ENCODE measurements at regions not wholly inside any gene's neighbourhood (a gene's known extent, or its start where the extent isn't known, plus 50 kb on each side); places are given as distances from the start of the nearest gene placed in this dataset.
A peak's percentile ranks its signal among the peaks of the same experiment; 100 is the strongest.
"Not testable (repeated sequence)": the region's sequence is repeated elsewhere in the genome, so short reads cannot be mapped to it uniquely, and the experiment has no call there.

DNA sequence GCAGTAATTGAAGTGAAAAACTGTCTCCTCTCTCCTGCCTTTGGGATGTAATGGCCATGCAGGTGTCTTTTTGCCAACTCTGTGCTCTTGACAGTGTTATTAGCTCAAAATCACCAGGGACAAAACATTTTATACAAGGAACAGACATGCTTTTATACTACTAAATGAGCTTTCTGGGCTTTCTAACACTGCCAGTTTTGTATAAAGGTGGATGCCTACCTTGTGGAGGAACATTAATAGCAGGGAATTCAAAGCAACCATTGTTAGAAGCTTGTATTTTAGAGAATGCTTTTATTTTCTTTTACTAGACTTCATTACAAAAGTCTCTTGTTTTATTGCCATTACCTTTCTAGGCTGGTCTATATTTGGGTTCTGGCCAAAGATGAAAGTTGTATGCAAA is 54.7 kb upstream of the ARSJ start:
- DNase-seq (ENCODE audit: low spot score), result no peak

DNA sequence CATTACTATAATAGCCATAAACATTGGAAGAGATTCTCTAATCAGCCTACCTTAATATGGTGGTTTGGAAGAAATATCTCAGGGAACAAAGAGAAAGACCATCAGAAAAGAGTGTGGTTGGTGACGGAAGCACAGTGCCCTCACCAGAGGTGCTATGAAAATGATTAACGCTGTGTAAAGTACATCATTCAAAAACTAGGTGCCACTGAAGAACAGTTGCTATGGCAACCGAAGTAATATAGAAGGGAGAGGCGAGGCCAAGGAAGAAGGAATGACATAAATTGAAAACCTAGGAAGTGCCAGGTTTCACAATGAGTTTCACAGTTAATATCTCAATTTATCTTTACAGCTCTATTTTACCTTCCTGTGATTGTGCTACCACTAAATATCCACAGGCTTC is 57.0 kb upstream of the ARSJ start:
- no peak for DNase-seq (ENCODE audit: low spot score)

DNA sequence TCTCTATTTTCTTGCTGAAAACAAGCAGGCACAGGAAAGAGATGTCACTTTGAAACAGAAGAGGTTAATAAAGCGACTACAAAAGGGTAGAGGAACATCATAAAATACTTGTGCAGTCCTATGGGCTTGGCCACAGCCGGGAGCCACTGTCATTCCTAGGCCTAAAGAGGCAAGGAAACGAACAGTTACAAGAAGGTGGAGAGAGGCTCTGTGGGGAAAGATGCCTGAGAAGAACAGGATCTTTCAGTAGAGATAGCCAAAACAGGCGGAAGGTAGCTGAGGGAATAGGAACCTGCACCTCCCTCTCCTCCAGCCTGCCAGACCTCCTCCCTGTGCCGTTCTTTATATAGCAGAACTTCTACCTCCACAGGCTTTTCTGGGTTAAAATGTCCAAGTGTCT is 57.4 kb upstream of the ARSJ start:
- no peak for DNase-seq (ENCODE audit: low spot score)

DNA sequence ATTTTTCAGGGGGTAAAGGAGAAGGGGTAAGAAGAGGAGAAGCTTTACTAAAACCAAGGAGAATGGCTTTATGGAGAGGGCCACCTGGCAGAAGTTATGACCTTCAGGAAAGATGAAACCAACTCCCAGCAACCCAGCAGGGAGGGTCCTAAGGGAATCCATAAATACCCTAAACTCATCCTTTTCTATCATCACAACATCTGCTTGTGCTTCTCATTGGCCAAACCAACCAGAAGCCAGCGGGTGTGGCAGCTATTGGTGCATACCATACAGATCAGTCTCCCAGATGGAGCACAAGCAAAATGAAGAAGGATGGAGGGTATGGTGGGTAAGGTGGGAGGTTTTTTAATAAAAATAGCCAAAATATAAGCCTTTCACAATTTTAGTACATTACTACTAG is 58.5 kb upstream of the ARSJ start:
- DNase-seq (ENCODE audit: low spot score), result no peak

DNA sequence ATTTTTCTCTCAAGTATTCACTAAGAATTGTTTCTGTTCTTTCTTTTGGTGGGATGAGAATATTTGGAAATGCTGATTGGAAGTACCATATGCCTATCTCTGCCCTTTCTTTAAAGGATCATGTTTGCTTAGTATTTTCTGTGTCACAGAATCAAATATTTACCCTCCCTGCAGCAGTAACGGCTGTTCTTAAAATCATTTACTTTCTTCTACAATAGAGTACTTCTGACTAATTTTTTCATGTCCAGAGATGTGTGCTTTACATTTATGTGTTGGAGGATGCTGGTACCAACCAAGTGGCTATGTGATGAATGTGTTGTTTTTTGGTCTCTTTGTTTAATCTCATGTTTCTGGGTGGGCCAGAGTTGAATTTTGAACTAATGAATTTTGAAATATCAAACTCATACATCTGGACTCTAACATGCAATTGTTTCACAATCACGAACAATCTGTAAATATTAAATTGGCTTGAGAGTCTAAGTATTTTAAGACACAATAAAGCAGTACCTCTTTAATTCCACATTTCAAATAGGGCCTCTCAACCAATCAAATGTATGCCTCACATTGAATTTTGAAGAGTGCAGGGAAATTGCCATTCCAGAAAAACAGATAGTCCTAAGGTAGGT is 59.4 kb upstream of the ARSJ start:
- no peak for DNase-seq (ENCODE audit: low spot score)

DNA sequence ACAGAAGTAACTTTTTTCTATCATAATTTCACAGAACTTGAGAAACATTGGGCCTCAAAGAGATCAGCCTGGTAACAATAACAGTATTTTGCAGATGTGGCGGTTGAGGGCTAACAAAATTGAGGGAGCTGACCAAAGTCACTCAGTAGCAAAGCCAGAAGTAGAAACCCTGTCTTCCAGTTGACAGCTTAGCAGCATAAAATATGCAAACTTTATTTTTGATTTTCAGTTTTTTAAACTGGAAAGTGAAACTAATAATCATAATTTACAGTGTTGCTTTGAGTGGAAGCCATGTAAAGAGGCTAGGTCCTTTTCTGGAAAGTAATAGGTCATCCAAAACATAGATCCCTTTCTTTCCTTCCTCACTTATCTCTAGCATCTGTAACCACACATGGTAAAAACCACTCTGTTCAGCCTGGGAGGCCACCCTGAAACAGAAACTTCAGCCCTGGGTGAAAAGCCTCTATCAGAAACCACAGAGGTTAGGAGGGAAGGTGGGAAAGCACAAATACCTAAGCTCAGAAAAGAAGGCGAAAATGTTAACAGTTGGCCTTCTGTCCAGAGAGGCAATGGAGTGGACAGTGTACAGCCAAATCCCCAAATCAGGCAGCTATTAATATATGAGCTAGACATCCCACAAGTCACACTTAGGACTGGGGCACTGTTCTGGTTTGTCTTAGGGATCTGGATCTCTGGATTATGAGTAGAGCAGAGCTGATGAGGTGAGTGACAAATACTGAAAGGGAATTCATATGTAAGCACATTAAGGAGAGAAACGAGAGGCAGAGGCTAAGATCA is 61.1 kb upstream of the ARSJ start:
- DNase-seq (ENCODE audit: low spot score), result peak; percentile 54

DNA sequence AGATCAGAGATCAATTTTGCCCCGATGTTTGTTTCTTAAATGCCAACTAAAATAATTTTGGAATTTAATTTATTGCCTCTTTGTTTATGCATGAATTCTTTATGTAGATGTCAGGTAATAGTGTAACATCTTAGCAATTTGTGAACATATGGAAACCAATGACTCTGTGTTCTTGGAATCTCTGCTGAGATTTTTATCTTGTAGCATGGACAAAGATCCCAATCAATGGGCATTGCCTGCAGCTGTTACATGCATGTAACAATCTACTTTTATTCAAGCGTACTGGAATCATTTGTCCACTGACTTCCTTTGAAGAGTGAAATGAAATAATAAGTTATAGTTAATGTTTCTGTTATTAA is 61.6 kb upstream of the ARSJ start:
- DNase-seq (ENCODE audit: low spot score), result no peak

DNA sequence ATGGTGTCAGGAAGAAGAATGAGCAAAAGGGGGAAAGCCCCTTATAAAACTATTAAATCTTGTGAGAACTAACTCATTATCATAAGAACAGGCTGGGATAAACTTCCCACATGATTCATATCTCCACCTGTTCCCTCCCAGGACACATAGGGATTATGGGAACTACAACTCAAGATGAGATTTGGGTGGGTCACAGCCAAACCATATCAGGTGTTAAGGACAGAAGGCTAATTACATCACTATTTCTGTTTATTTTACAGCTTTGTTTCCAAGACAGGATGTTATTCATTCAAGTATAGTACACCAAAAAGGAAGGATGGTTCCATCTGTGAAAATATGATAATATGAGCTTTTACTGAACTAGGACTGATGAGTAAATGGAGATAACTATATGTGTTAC is 63.7 kb upstream of the ARSJ start:
- DNase-seq (ENCODE audit: low spot score), result no peak

DNA sequence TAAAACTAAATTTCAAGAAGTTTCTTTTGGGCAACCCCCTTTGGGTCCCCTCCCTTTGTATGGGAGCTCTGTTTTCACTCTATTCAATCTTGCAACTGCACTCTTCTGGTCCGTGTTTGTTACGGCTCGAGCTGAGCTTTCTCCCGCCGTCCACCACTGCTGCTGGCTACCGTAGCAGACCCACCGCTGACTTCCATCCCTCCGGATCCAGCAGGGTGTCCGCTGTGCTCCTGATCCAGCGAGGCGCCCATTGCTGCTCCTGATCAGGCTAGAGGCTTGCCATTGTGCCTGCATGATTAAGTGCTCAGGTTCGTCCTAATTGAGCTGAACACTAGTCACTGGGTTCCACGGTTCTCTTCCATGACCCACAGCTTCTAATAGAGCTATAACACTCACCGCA is 64.9 kb upstream of the ARSJ start:
- not testable (repeated sequence) for DNase-seq (ENCODE audit: low spot score)

DNA sequence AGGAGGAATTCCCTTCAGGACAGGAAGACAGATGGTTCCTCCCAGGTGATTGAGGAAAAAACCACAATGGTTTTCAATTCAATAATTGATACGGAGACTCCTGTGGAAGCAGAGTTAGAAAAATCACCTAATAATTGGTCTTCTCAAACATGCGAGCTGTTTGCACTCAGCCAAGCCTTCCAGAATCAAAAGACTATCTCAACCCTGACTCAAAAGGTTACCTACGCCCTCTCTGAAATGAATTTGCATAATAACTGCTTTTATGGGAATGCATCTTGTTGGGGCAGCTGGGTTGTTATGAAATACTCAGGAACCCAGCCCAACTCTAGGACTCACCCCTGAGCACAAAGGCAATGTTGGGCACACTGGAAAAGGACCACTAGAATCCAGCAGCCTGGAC is 66.9 kb upstream of the ARSJ start:
- no peak for DNase-seq (ENCODE audit: low spot score)

DNA sequence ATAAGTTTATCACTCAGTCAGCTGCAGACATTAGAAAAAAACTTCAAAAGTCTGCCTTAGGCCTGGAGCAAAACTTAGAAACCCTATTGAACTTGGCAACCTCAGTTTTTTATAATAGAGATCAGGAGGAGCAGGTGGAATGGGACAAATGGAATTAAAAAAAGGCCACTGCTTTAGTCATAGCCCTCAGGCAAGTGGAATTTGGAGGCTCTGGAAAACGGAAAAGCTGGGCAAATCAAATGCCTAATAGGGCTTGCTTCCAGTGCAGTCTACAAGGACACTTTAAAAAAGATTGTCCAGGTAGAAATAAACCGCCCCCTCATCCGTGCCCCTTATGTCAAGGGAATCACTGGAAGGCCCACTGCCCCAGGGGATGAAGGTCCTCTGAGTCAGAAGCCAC is 68.7 kb upstream of the ARSJ start:
- not testable (repeated sequence) for DNase-seq (ENCODE audit: low spot score)

DNA sequence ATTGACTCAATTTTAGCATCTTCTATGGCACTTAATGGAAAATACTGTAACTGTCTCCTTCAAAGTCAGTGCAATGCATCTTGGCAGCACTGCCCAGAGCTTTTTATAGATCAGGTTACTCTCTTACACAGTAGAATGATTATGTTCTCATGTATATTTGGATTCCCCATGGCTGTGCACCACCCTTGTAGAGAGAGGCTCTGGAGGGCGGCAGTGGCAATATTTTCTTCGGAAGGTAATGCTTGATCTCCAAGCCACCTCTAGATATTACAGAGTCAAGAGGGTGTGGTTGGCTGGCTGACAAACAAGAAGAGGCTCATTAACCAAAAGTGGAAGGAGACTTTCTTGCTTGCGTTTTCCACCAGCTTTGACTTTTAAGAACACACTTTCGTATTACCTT is 72.8 kb upstream of the ARSJ start:
- no peak for DNase-seq (ENCODE audit: low spot score)

DNA sequence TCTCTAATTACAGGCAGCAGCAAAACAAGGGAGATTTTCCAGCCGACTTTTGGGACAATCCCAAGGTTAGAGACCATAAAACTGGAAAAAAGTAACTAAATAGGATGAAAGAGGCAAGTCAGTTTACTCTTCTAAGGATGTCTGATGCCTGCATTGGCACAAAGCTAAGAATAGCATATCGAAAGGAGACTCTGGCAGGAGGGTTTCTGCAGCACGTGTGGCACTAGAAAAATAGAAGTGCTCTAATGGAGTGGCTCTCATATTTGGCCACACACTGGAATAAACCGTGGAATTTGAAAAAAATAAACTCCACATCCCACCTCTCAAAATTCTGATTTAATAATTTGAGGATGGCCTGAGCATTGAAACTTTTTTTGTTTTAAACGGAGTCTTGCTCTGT is 77.2 kb upstream of the ARSJ start:
- no peak for DNase-seq (ENCODE audit: low spot score)

DNA sequence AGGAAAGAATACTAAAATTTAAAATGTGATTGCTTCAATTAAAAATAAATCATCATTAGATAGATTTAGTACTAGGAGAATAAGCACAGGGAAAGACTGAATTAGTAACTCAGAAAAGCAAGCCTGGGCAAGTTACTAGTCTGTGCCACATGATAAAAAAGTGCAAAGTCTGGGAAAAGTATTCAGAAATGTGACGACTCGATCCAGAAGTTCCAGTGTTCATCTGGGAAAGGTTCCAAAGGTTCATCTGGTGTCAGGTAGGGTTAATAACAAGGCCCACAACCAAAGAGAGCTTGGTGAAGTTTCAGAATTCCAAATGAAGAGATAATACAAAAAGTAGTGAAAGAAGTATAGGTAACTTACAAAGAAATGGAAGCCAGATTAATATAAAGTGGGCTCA is 78.3 kb upstream of the ARSJ start:
- no peak for DNase-seq (ENCODE audit: low spot score)

DNA sequence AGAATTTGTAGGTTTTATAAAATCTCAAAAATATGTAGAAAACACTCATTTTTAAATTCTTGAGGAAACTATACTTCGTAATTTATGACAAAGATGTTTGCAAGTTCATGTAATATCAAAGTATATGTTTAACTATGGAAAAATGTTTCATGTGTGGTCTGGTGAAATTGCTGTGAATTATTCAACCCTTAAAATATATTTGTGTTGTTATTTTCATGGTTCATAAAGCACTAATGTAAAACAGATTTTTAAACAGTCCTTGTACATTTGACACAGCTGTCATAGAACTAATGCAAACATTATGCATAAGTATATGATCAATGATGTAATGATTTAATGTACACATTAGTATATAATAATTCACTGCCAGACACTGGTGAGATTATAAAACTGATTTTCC is 83.1 kb upstream of the ARSJ start:
- no peak for DNase-seq (ENCODE audit: low spot score)

DNA sequence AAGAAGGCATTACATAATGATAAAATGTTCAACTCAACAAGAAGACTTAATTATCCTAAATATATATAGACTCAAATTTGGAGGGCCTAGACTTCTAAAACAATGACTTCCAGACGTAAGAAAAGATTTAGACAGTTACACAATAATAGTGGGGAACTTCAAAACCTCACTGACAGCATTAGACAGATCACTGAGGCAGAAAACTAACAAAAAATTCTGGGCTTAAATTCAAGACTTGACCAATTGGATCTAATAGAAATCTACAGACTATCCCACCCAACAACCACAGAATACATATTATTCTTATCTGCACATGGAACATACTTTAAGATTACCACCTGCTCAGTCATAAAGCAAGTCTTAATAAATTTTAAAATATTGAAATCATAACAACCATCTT is 93.3 kb upstream of the ARSJ start:
- no peak for DNase-seq (ENCODE audit: low spot score)

DNA sequence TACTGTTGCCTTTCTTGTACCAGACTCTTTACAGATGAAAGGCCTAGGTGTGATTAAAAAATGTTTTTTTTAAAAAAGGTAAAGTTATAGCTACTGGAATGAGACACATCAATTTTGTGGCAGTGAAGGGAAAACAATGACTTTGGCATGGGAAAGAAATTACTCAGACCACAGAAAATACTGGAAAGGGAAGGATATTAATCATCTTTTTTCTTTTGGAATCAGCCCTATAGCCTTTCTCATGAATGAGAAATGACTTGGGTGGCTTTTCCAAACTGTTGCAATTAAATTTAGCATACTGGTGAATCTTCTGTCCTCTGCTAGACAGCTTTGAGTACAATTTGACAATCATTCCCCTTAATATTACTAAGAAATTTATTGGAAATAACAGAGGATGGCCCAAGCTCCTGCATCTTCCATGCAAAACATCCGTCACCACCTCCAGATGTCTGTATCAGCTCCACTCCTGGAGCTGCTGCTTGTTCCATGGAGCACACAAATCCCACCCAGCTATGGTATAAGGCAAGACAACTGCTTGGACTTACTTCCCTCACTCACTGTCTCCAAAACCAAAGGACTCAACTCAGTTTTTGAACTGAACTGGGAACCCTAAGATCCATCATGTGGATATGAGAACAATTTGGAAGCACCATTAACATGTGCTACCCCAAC is 97.6 kb upstream of the ARSJ start:
- no peak for DNase-seq (ENCODE audit: low spot score)

DNA sequence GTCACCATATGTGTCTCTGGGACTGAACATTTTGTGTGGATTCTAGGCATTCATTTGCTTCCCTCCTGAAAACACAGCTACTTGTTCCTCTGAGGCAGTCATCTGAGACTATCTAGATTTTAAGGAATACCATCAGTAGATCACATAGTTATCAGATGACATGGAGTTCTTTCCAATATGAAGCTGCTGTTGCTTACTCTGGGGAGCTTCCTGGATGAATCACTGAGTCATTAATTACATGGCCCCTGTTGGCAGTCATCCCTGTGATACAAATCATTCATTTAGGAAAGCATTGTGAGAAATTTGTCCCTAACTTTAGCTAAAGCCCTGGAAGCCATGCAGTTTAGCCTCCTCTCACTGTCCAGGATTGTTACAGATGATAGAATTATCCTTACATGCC is 98.2 kb upstream of the ARSJ start:
- DNase-seq (ENCODE audit: low spot score), result no peak

DNA sequence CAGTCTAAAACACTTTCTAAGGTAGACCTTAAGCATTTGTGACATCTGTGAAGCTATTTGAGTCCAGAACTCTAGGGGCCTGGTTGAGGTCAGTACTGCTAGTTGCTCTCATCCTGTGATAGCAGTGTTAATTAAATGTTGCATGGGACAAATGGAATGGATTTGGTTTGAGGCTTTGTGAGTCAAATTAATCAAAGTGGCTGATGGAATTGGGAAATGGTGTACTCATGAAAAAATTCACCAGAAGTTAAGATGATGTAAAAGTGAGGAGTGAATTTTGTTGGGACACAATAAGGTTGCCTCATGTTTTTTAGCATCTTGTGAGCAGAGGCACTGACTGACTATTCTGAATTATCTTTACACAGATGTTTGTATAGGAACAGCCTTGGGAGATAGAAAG is 99.2 kb upstream of the ARSJ start:
- DNase-seq (ENCODE audit: low spot score), result no peak

DNA sequence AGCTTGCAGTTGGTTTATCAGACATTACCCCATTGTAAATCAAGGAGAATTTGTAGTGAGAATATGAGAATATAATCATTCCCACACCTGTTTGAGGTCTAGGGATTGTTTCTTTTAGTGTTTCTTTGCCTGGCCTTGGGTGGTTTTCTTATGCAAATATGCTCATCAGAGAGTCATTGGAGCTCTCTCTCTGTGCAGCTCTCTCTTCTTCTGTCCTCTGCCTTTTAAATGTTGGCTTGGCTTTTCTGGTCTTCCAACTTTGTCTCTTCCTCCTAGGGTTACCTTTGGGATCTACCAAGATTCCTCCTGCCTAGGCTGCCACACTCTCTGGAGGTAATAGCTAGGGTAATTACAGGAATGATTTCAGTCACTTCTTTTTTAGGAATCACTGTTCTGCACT is 102.3 kb upstream of the ARSJ start:
- DNase-seq (ENCODE audit: low spot score), result no peak

DNA sequence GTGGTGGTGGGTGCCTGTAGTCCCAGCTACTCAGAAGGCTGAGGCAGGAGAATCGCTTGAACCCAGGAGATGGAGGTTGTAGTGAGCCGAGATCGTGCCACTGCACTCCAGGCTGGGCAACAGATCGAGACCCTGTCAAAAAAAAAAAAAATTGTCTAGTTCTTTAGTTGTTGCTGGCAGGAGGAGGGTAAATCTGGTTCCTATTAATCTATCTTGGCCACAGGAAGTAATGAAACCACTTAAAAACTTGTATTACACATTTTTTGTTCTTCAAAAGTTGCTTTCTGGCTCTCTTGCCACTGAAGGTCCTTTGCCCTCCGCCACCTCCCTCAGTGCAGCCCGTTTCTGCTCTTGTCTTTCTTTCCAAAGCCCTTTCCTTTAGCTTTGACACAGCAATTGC is 102.9 kb upstream of the ARSJ start:
- DNase-seq (ENCODE audit: low spot score), result no peak

DNA sequence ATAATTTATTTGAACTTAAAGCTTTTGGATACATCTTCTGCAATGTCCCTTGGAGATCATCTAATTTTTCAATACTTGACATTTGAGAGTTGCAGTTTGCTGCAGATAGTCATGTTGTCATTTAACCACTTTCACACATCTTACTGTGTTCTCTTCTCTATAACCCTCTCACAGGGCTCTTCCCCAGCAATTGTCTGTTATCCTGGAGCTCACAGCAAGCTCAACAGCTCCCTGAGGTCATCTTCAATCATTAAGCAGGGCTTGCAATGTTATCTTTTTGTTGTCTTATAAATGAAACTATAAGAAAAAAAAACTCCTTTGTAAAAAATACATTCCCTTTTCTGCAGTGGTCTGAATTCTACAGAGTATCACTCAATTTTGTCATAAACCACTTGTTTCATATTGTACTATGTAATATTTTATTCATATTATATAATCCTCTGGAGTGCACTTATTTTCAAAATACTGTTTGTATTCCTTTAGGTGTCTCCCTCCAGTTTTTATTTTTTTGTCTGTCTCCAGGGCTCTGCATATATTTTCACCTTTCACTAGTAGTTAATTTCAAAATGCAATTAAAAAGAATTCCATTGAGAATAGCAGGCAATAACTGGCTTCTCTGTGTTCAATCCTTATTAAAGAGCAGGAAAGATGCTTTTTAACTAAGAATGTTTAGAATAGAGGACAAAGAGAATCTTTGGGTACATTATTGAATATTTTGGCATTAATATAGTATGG is 106.3 kb upstream of the ARSJ start:
- DNase-seq (ENCODE audit: low spot score), result no peak
